K562 (cell line): ENCODE measurements at regions not wholly inside any gene's neighbourhood (a gene's known extent, or its start where the extent isn't known, plus 50 kb on each side); places are given as distances from the start of the nearest gene placed in this dataset.
"Not testable (repeated sequence)": the region's sequence is repeated elsewhere in the genome, so short reads cannot be mapped to it uniquely, and the experiment has no call there.

Experiments used
- BMI1 ChIP-seq: fragments of 150-350 bp; IDR thresholded peaks from 2 replicates; pipeline ENCODE4 v1.6.1; 2014; ENCODE audit warnings: low read length
- CEBPB ChIP-seq: fragments of 450-650 bp; IDR thresholded peaks from 2 replicates; pipeline ENCODE4 v1.6.1; 2016; ENCODE audit warnings: missing genetic modification characterization, missing compliant biosample characterization
- CTCF ChIP-seq, 3 experiments: IDR thresholded peaks in 2 of 3; conservative IDR thresholded peaks in 1 of 3; 2 replicates each; pipeline ENCODE4 v1.5.1; 2011 to 2012; ENCODE audit warnings: low read length in 3 of 3, mild to moderate bottlenecking in 3 of 3, control low read depth in 2 of 3, improper control_type of control experiment in 1 of 3, inconsistent platforms in 1 of 3, low read depth in 1 of 3, mixed read lengths in 1 of 3, moderate library complexity in 1 of 3; ENCODE audit not compliant: insufficient read depth in 2 of 3
- EZH2 ChIP-seq: IDR thresholded peaks from 2 replicates; pipeline ENCODE4 v1.6.1; 2012; ENCODE audit warnings: low read depth, mild to moderate bottlenecking, inconsistent platforms, low read length, borderline replicate concordance
- FOXM1 ChIP-seq, 2 experiments: fragments of 450-650 bp in 1 of 2; sonication (generic) in 1 of 2; formaldehyde crosslinking in 1 of 2; IDR thresholded peaks; 2 replicates each; pipeline versions ENCODE4 v1.6.1 to v1.9.0; 2017 to 2022; ENCODE audit warnings: low read depth in 2 of 2, mild to moderate bottlenecking in 2 of 2, missing genetic modification reagents in 1 of 2, moderate library complexity in 1 of 2
- FUS ChIP-seq: fragments of 200-400 bp; formaldehyde crosslinking; optimal IDR thresholded peaks from 2 replicates; pipeline ENCODE3; 2017; ENCODE audit warnings: low read depth, low read length
- HDAC6 ChIP-seq: IDR thresholded peaks from 2 replicates; pipeline ENCODE4 v1.6.1; 2012; ENCODE audit warnings: low read depth, mild to moderate bottlenecking, control low read depth, inconsistent platforms, low read length, moderate library complexity
- NCOA2 ChIP-seq, 2 experiments: fragments of 450-650 bp; IDR thresholded peaks; 2 replicates each; pipeline ENCODE4 v1.6.1; 2018; ENCODE audit warnings: mild to moderate bottlenecking in 2 of 2, moderate library complexity in 1 of 2; ENCODE audit not compliant: partially characterized antibody in 2 of 2
- ZBTB40 ChIP-seq, 2 experiments: fragments of 450-650 bp in 1 of 2; sonication (generic) in 1 of 2; formaldehyde crosslinking in 1 of 2; IDR thresholded peaks; 2 replicates each; pipeline versions ENCODE4 v1.7.1 to v1.9.0; 2016 to 2022; ENCODE audit warnings: inconsistent platforms in 1 of 2, mild to moderate bottlenecking in 1 of 2, missing genetic modification reagents in 1 of 2

- not testable (repeated sequence) for TF ChIP-seq HDAC6; FOXM1 (IDR thresholded peaks at IDR 0.05; ENCODE audit: low read depth); FOXM1 (CRISPR knock-in tag; IDR thresholded peaks at IDR 0.05; ENCODE audit: low read depth); CTCF (IDR thresholded peaks at IDR 0.05 in 2 of 3, conservative IDR thresholded peaks at IDR 0.05 in 1 of 3; ENCODE audit: insufficient read depth in 2 of 3, low read depth in 1 of 3, low read length in 3 of 3); CEBPB (tag); NCOA2 (IDR thresholded peaks at IDR 0.05; ENCODE audit: partially characterized antibody in 2 of 2); EZH2; FUS; ZBTB40 (IDR thresholded peaks at IDR 0.05); ZBTB40 (CRISPR knock-in tag; IDR thresholded peaks at IDR 0.05); BMI1
These were observed 104.1 kb upstream of the DRD5 start for GRCh38 chr4:9677357-9677756.
